ENCODE measurements at regions not wholly inside any gene's neighbourhood (a gene's known extent, or its start where the extent isn't known, plus 50 kb on each side); places are given as distances from the start of the nearest gene placed in this dataset.

GRCh38 chr20:24781418-24781980 lies 167.6 kb upstream of the CST7 start:
- H3K27ac ChIP-seq = peak overlapping the region in 1 of 11 experiments; percentile 13; a peak in 1 of 22 replicates
- peaks cover 0 to 6% (median under 1%) of the 10 kb centered on the region in 11 experiments; a peak in 6 of 22 replicates for H3K9me3 ChIP-seq (replicated peaks in 1 of 11)
- H4K20me1 ChIP-seq = no peaks in the 10 kb centered on the region
- TF ChIP-seq Cebpa-rat (IDR thresholded peaks at IDR 0.05) = no peak
- H3K9ac ChIP-seq = 0 out of 22 replicates have a peak overlapping the region, but pooled peaks of 2 of the 11 experiments have one; percentile 10 to 19
- H3K36me3 ChIP-seq = no peaks in the 10 kb centered on the region
- H3K4me2 ChIP-seq = peak overlapping the region in 8 of 11 experiments; percentile 60 to 94 (median 86); a peak in 16 of 22 replicates
- H3K4me1 ChIP-seq = peaks cover 42 to 91% (median 87%) of the 10 kb centered on the region in 10 experiments
- no peak overlapping the region for H3K4me3 ChIP-seq
- peaks cover 0 to 20% (median 0%) of the 10 kb centered on the region in 11 experiments; a peak in 5 of 22 replicates for H3K27me3 ChIP-seq

GRCh38 chr20:24782301-24782700 lies 166.8 kb upstream of the CST7 start:
- Histone ChIP-seq H3K9me3 (replicated peaks in 1 of 11) (no peaks in the 10 kb centered on the region), H3K4me3 (no peak overlapping the region), H3K9ac (peak overlapping the region in 2 of 11 experiments; percentile 32 to 39; a peak in 4 of 22 replicates), H3K4me2 (peak overlapping the region in 9 of 11 experiments; percentile 34 to 94 (median 84); a peak in 19 of 22 replicates), H3K36me3 (no peaks in the 10 kb centered on the region), H4K20me1 (no peaks in the 10 kb centered on the region), H3K27me3 (peaks cover 0 to 28% (median 0%) of the 10 kb centered on the region in 11 experiments; a peak in 5 of 22 replicates), H3K27ac (peak overlapping the region in 4 of 11 experiments; percentile 13 to 68 (median 32); a peak in 2 of 22 replicates), H3K4me1 (peaks cover 49 to 99% (median 95%) of the 10 kb centered on the region in 10 experiments)
- no peak for TF ChIP-seq Cebpa-rat (IDR thresholded peaks at IDR 0.05)

GRCh38 chr20:24782801-24783630 lies 166.1 kb upstream of the CST7 start:
- Histone ChIP-seq H3K9ac (peak overlapping the region in 3 of 11 experiments; percentile 10 to 39 (median 32); a peak in 3 of 22 replicates), H3K27ac (peak overlapping the region in 4 of 11 experiments; percentile 13 to 68 (median 32); a peak in 3 of 22 replicates), H3K4me1 (peaks cover 49 to 100% (median 98%) of the 10 kb centered on the region in 10 experiments), H3K36me3 (no peaks in the 10 kb centered on the region), H4K20me1 (no peaks in the 10 kb centered on the region), H3K27me3 (peaks cover 0 to 33% (median 0%) of the 10 kb centered on the region in 11 experiments; a peak in 5 of 22 replicates), H3K4me2 (peak overlapping the region in 10 of 11 experiments; percentile 34 to 94 (median 85); a peak in 20 of 22 replicates), H3K4me3 (no peak overlapping the region), H3K9me3 (replicated peaks in 1 of 11) (no peaks in the 10 kb centered on the region)
- no peak for TF ChIP-seq Cebpa-rat (IDR thresholded peaks at IDR 0.05)

DNA sequence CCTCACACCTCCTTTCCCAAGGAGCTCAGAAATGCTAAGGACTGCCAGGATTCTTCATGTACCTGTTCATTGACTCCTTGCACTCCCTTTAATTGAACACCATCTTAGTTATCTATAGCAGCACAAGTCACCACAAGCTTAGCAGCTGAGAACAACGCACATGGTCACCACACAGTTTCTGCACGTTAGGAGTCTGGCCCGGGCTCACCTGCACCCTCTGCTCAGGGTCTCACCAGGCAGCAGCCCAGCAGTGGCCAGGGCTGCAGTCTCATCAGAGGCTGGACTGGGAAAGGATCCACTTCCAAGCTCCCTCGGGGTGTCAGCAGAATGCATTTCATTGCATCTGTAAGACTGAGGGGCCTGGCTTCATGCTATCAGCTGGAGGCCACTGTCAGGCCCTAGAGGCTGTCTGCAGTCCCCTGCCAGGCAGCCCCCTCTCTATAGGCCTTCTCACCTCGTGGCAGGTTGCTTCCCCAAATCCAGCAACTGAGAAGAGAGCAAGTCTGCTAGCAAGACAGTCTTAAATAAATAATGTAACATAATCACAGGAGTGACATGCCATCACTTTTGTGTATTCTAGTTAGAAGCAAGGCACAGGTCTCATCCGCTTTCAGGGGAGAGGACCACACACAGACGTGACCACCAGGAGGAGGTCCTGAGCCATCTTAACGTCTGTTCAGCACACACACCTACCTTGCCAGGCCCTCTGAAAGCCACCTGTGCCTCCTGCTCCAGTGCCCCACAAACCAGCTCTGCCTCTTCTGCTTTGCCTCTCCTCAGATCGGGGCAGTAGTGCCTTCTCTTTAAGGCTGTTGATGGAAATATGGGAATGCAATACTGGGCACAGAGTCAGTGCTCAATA lies 165.2 kb upstream of the CST7 start:
- H3K36me3 ChIP-seq = no peaks in the 10 kb centered on the region
- H3K4me3 ChIP-seq = no peak overlapping the region
- peak overlapping the region; percentile 74 to 94 (median 84) for H3K4me2 ChIP-seq
- H3K4me1 ChIP-seq = peaks cover 45 to 100% (median 100%) of the 10 kb centered on the region in 10 experiments
- H3K9me3 ChIP-seq (replicated peaks in 1 of 11) = no peaks in the 10 kb centered on the region
- H4K20me1 ChIP-seq = no peaks in the 10 kb centered on the region
- H3K27ac ChIP-seq = peak overlapping the region in 4 of 11 experiments; percentile 9 to 68 (median 54); a peak in 6 of 22 replicates
- H3K27me3 ChIP-seq = peaks cover 0 to 28% (median 0%) of the 10 kb centered on the region in 11 experiments; a peak in 5 of 22 replicates
- peak overlapping the region in 1 of 11 experiments; percentile 39; a peak in 2 of 22 replicates for H3K9ac ChIP-seq
- no peak for TF ChIP-seq Cebpa-rat (IDR thresholded peaks at IDR 0.05)

GRCh38 chr20:24784607-24785006 lies 164.5 kb upstream of the CST7 start:
- Histone ChIP-seq H3K36me3 (no peaks in the 10 kb centered on the region), H3K27ac (peak overlapping the region in 8 of 11 experiments; percentile 5 to 68 (median 44); a peak in 14 of 22 replicates), H3K4me2 (peak overlapping the region; percentile 74 to 94 (median 84)), H3K27me3 (peaks cover 0 to 22% (median 0%) of the 10 kb centered on the region in 11 experiments; a peak in 4 of 22 replicates), H3K4me1 (peaks cover 47 to 100% (median 100%) of the 10 kb centered on the region in 10 experiments), H3K9me3 (replicated peaks in 1 of 11) (no peaks in the 10 kb centered on the region), H3K4me3 (no peak overlapping the region), H4K20me1 (no peaks in the 10 kb centered on the region), H3K9ac (peak overlapping the region in 1 of 11 experiments; percentile 55; a peak in 1 of 22 replicates)
- no peak for TF ChIP-seq Cebpa-rat (IDR thresholded peaks at IDR 0.05)

GRCh38 chr20:24785141-24786110 lies 163.6 kb upstream of the CST7 start:
- no peaks in the 10 kb centered on the region for H3K36me3 ChIP-seq
- no peaks in the 10 kb centered on the region for H3K9me3 ChIP-seq (replicated peaks in 1 of 11)
- H3K4me2 ChIP-seq = peak overlapping the region; percentile 74 to 94 (median 84)
- H3K27me3 ChIP-seq = peaks cover 0 to 17% (median 0%) of the 10 kb centered on the region in 11 experiments; a peak in 3 of 22 replicates
- no peaks in the 10 kb centered on the region for H4K20me1 ChIP-seq
- peaks cover 52 to 100% (median 100%) of the 10 kb centered on the region in 10 experiments for H3K4me1 ChIP-seq
- no peak for TF ChIP-seq Cebpa-rat (IDR thresholded peaks at IDR 0.05)
- H3K9ac ChIP-seq = peak overlapping the region in 3 of 11 experiments; percentile 29 to 55 (median 54); a peak in 6 of 22 replicates
- 0 out of 20 replicates have a peak overlapping the region, but pooled peaks of 1 of the 10 experiments have one; percentile 27 for H3K4me3 ChIP-seq
- peak overlapping the region in 10 of 11 experiments; percentile 5 to 68 (median 36); a peak in 16 of 22 replicates for H3K27ac ChIP-seq

DNA sequence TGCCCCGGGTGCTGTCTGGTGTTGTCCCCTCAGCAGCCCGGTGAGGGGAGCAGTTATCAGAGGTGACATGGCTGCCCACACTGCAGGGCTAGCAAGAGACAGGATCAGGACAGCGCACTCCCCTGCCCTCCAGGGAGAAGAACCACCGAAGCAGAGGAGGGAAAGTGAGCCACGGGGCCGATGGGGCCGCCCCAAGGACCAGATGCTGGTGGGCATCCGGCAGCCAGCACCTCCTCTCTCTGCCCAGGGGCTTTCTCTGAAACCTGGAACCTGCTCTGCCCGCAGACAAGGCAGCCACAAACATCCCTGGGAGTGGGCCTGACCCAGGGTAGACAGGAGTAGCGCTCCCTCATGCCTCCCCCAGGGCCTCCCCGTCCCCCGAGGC lies 163.0 kb upstream of the CST7 start:
- Histone ChIP-seq H3K27me3 (peaks cover 0 to 15% (median 0%) of the 10 kb centered on the region in 11 experiments; a peak in 3 of 22 replicates), H3K4me3 (peak overlapping the region in 1 of 10 experiments; percentile 17; a peak in 1 of 20 replicates), H3K27ac (peak overlapping the region in 5 of 11 experiments; percentile 37 to 68 (median 53); a peak in 9 of 22 replicates), H3K9me3 (replicated peaks in 1 of 11) (no peaks in the 10 kb centered on the region), H3K4me1 (peaks cover 57 to 100% (median 100%) of the 10 kb centered on the region in 10 experiments), H3K36me3 (no peaks in the 10 kb centered on the region), H3K9ac (peak overlapping the region in 4 of 11 experiments; percentile 13 to 55 (median 42); a peak in 7 of 22 replicates), H3K4me2 (peak overlapping the region; percentile 74 to 94 (median 84)), H4K20me1 (no peaks in the 10 kb centered on the region)
- no peak for TF ChIP-seq Cebpa-rat (IDR thresholded peaks at IDR 0.05)

Measured in BLaER1 treated with 17β-estradiol and CSF1 and Interleukin-3, amounts not matched to agents 10 nM and 100 nM (cell line).